CD4-positive, alpha-beta T cell (primary cell): ENCODE measurements at regions not wholly inside any gene's neighbourhood (a gene's known extent, or its start where the extent isn't known, plus 50 kb on each side); places are given as distances from the start of the nearest gene placed in this dataset.

Experiments used
- ATAC-seq: fragments of 200-7000 bp; cut with Tn5 transposase; one replicate; pipeline ENCODE4 v1.10.0; 2022; ENCODE audit warnings: mild to moderate bottlenecking; ENCODE audit not compliant: poor library complexity
- CTCF ChIA-PET: fragments of 350-600 bp; sonication (Branson Sonifier 250); formaldehyde crosslinking; loops from one replicate; lab custom pipeline; 2021; ENCODE audit warnings: antibody characterized with exemption, inconsistent platforms; lab: Charles Lee
- POLR2A ChIA-PET: fragments of 350-600 bp; sonication (Branson Sonifier 250); formaldehyde crosslinking; loops from one replicate; lab custom pipeline; 2021; ENCODE audit warnings: antibody characterized with exemption, inconsistent platforms; lab: Charles Lee
- DNase-seq, 14 experiments: peaks; one replicate each; pipeline ENCODE4 v3.0.0-alpha.2; 2013 to 2020; ENCODE audit warnings: mixed read lengths in 2 of 14
- H3K27ac ChIP-seq, 2 donors: one replicate each; pipeline versions ENCODE4 v1.5.1 to v1.7.0; 2013; ENCODE audit warnings: low read length in 2 of 2, low read depth in 1 of 2, mild to moderate bottlenecking in 1 of 2
- H3K27me3 ChIP-seq, 2 experiments: 1 replicate in 1 of 2; 2 replicates in 1 of 2; pipeline versions ENCODE4 v1.6.1 to v1.7.0; 2013; ENCODE audit warnings: low read length in 2 of 2, control low read depth in 1 of 2, mild to moderate bottlenecking in 1 of 2, moderate library complexity in 1 of 2; ENCODE audit not compliant: insufficient read depth in 2 of 2, control insufficient read depth in 1 of 2
- H3K36me3 ChIP-seq: one replicate; pipeline ENCODE4 v1.6.1; 2013; ENCODE audit warnings: low read length, control low read depth; ENCODE audit not compliant: insufficient read depth
- H3K4me1 ChIP-seq: one replicate; pipeline ENCODE4 v1.6.1; 2013; ENCODE audit warnings: low read length, control low read depth; ENCODE audit not compliant: insufficient read depth
- H3K4me3 ChIP-seq: one replicate; pipeline ENCODE4 v1.5.1; 2013; ENCODE audit warnings: mild to moderate bottlenecking, low read length, moderate library complexity
- H3K9me3 ChIP-seq, 2 experiments: 1 replicate in 1 of 2; 2 replicates in 1 of 2; pipeline versions ENCODE4 v1.6.1 to v1.7.0; 2013; ENCODE audit warnings: low read length in 2 of 2, mild to moderate bottlenecking in 2 of 2, control low read depth in 1 of 2, moderate library complexity in 1 of 2; ENCODE audit not compliant: control insufficient read depth in 1 of 2, insufficient read depth in 1 of 2
- H3K27ac Mint-ChIP-seq: one replicate; pipeline ENCODE4 v1.8.0; 2020; ENCODE audit warnings: mixed read lengths
- H3K27me3 Mint-ChIP-seq: one replicate; pipeline ENCODE4 v1.8.0; 2021; ENCODE audit warnings: mixed read lengths
- H3K36me3 Mint-ChIP-seq: one replicate; pipeline ENCODE4 v1.8.0; 2021; ENCODE audit warnings: low read depth, mixed read lengths
- H3K4me1 Mint-ChIP-seq: one replicate; pipeline ENCODE4 v1.8.0; 2021; ENCODE audit warnings: low read depth, mixed read lengths
- H3K4me3 Mint-ChIP-seq: one replicate; pipeline ENCODE4 v1.8.0; 2020; ENCODE audit warnings: mild to moderate bottlenecking, mixed read lengths
- H3K9me3 Mint-ChIP-seq: one replicate; pipeline ENCODE4 v1.8.0; 2020; ENCODE audit warnings: mixed read lengths
- intact Hi-C, 2 experiments: fragments of 100-400 bp; cut with DNase I in 1 of 2; cut with micrococcal nuclease in 1 of 2; formaldehyde crosslinking; loops; one replicate each; pipeline versions ENCODE4 v1.15.1 to v1.9.0; 2023 to 2025; cut with DNase I, micrococcal nuclease
- TF ChIP-seq, protein P1 (sequence below): fragments of 200-600 bp; IDR thresholded peaks from one replicate; pipeline ENCODE4 v1.8.0; 2022; ENCODE audit warnings: antibody characterized with exemption, mild to moderate bottlenecking

DNA sequence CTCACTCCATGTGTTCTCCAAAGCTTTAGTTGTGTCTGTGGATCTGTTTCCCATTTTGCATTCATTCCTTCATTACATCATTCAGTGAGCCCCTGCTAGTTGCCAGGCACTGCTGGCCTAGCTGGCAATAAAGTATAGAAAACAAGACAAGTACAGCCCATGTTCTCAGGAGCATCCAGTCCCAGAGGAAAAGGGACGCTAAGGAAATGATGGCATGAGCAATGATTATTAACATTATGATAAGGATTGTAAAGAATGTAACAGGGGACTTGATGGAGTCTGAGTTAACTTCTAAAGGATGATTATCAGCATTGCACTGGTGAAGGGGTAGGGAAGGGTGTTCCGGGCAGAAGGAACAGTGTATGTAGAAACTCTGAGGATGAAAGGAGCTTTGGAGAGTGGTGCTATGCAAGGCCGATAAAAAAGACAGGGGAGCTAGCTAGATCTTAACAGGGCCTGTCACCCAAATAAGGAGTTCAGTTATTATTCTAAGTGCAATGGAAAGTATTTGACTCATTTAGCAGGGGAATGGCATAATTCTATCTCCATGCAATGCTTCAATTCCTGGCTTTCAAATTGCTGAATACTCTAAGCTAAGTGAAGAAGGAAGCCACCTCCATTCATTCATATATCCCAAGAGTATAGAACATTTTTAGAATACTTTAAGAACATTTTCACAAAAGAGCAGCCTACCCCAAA, 258.2 kb upstream of the STT3B start:
- H3K36me3 ChIP-seq = no peaks in the 10 kb centered on the region
- TF ChIP-seq, protein P1, sequence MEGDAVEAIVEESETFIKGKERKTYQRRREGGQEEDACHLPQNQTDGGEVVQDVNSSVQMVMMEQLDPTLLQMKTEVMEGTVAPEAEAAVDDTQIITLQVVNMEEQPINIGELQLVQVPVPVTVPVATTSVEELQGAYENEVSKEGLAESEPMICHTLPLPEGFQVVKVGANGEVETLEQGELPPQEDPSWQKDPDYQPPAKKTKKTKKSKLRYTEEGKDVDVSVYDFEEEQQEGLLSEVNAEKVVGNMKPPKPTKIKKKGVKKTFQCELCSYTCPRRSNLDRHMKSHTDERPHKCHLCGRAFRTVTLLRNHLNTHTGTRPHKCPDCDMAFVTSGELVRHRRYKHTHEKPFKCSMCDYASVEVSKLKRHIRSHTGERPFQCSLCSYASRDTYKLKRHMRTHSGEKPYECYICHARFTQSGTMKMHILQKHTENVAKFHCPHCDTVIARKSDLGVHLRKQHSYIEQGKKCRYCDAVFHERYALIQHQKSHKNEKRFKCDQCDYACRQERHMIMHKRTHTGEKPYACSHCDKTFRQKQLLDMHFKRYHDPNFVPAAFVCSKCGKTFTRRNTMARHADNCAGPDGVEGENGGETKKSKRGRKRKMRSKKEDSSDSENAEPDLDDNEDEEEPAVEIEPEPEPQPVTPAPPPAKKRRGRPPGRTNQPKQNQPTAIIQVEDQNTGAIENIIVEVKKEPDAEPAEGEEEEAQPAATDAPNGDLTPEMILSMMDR = no peak
- no peak overlapping the region for H3K4me3 ChIP-seq
- no peak overlapping the region for H3K27ac ChIP-seq
- H3K9me3 Mint-ChIP-seq = no peaks in the 10 kb centered on the region
- H3K27ac Mint-ChIP-seq = no peak overlapping the region
- no peaks in the 10 kb centered on the region for H3K27me3 ChIP-seq
- no peaks in the 10 kb centered on the region for H3K27me3 Mint-ChIP-seq
- POLR2A ChIA-PET = no interaction called here
- H3K9me3 ChIP-seq = no peaks in the 10 kb centered on the region
- H3K4me1 Mint-ChIP-seq = peaks cover 19% of the 10 kb centered on the region
- CTCF ChIA-PET = no interaction called here
- no peak overlapping the region for H3K4me3 Mint-ChIP-seq
- no peaks in the 10 kb centered on the region for H3K36me3 Mint-ChIP-seq
- intact Hi-C loops = no loop called here
- H3K4me1 ChIP-seq = no peaks in the 10 kb centered on the region
- no peak for DNase-seq
- no peak for ATAC-seq

- Histone ChIP-seq H3K4me3 (no peak overlapping the region), H3K9me3 (no peaks in the 10 kb centered on the region), H3K27ac (no peak overlapping the region), H3K4me1 (no peaks in the 10 kb centered on the region), H3K36me3 (no peaks in the 10 kb centered on the region), H3K27me3 (no peaks in the 10 kb centered on the region)
- TF ChIP-seq, protein P1 = no peak
- Mint-ChIP-seq H3K4me3 (no peak overlapping the region), H3K4me1 (peaks cover 19% of the 10 kb centered on the region), H3K36me3 (no peaks in the 10 kb centered on the region), H3K27me3 (no peaks in the 10 kb centered on the region), H3K9me3 (no peaks in the 10 kb centered on the region), H3K27ac (no peak overlapping the region)
- intact Hi-C loops = no loop called here
- CTCF ChIA-PET = no interaction called here
- POLR2A ChIA-PET = no interaction called here
- DNase-seq = no peak
- ATAC-seq = no peak
Observed at GRCh38 chr3:31275038-31275572, 257.6 kb upstream of the STT3B start.

DNA sequence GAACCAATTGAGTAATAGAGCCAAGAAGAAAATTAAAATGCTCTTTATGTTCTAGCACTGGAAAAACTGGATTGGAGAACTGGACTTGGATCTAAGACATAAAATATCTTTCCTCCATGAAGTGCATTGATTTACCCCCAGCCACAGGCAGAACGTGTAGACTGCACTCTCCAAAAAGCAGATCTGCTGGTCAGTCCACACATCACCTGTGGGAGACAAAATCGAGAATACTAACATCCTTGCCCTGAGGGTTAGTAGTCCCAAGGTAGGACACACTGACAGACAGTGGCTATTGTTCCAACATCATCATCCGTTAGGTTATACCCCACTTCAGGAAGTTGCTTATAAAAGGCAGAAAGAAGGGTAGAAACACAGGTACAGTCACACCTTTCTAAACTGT, 257.1 kb upstream of the STT3B start:
- ATAC-seq = no peak
- H3K27me3 Mint-ChIP-seq = no peaks in the 10 kb centered on the region

More for the DNA sequence above, 257.1 kb upstream of the STT3B start:
- no peak overlapping the region for H3K4me3 ChIP-seq
- Mint-ChIP-seq H3K4me3 (no peak overlapping the region), H3K9me3 (no peaks in the 10 kb centered on the region), H3K4me1 (peaks cover 19% of the 10 kb centered on the region), H3K36me3 (no peaks in the 10 kb centered on the region), H3K27ac (no peak overlapping the region)
- no peak overlapping the region for H3K27ac ChIP-seq
- no peaks in the 10 kb centered on the region for H3K9me3 ChIP-seq
- POLR2A ChIA-PET = no interaction called here
- no peaks in the 10 kb centered on the region for H3K4me1 ChIP-seq
- TF ChIP-seq, protein P1 = no peak
- intact Hi-C loops = no loop called here
- no peak for DNase-seq
- H3K36me3 ChIP-seq = no peaks in the 10 kb centered on the region
- no peaks in the 10 kb centered on the region for H3K27me3 ChIP-seq
- CTCF ChIA-PET = no interaction called here
